HG02571 (cell line): ENCODE measurements at regions not wholly inside any gene's neighbourhood (a gene's known extent, or its start where the extent isn't known, plus 50 kb on each side); places are given as distances from the start of the nearest gene placed in this dataset.
"Not testable (repeated sequence)": the region's sequence is repeated elsewhere in the genome, so short reads cannot be mapped to it uniquely, and the experiment has no call there.

Source experiments
- ATAC-seq: cut with Tn5 transposase; IDR thresholded peaks from one replicate; pipeline ENCODE4 v1.9.1; 2021; ENCODE audit warnings: mild to moderate bottlenecking, moderate library complexity; ENCODE audit not compliant: unreplicated experiment

- no peak for ATAC-seq
Observed at GRCh38 chr10:53543410-53543809, 770.8 kb upstream of the MBL2 start.

- no peak for ATAC-seq
Observed at GRCh38 chr10:53537508-53537907, 764.9 kb upstream of the MBL2 start.

- ATAC-seq, result no peak
Observed at GRCh38 chr10:53536322-53536721, 763.7 kb upstream of the MBL2 start.

- ATAC-seq, result no peak
Observed at GRCh38 chr10:53534428-53534827, 761.8 kb upstream of the MBL2 start.

- ATAC-seq, result no peak
Observed at GRCh38 chr10:53528974-53529373, 756.4 kb upstream of the MBL2 start.

GRCh38 chr10:53521046-53521445, 748.5 kb upstream of the MBL2 start:
- ATAC-seq, result no peak

GRCh38 chr10:53508197-53508596, 735.6 kb upstream of the MBL2 start:
- no peak for ATAC-seq

GRCh38 chr10:53504492-53504891, 731.9 kb upstream of the MBL2 start:
- not testable (repeated sequence) for ATAC-seq

GRCh38 chr10:53491774-53492173, 719.2 kb upstream of the MBL2 start:
- no peak for ATAC-seq

GRCh38 chr10:53490553-53490952, 718.0 kb upstream of the MBL2 start:
- ATAC-seq, result no peak

- ATAC-seq, result no peak
Observed at GRCh38 chr10:53489335-53490182, 717.0 kb upstream of the MBL2 start.

GRCh38 chr10:53487019-53487983, 714.7 kb upstream of the MBL2 start:
- no peak for ATAC-seq

- ATAC-seq, result not testable (repeated sequence)
Observed at GRCh38 chr10:53485422-53485821, 712.8 kb upstream of the MBL2 start.

GRCh38 chr10:53479365-53479764, 706.8 kb upstream of the MBL2 start:
- ATAC-seq, result no peak

GRCh38 chr10:53477313-53477675, 704.7 kb upstream of the MBL2 start:
- no peak for ATAC-seq

- no peak for ATAC-seq
Observed at GRCh38 chr10:53476650-53477312, 704.2 kb upstream of the MBL2 start.

GRCh38 chr10:53469383-53469782, 696.8 kb upstream of the MBL2 start:
- ATAC-seq, result no peak

- ATAC-seq, result no peak
Observed at GRCh38 chr10:53463539-53463938, 691.0 kb upstream of the MBL2 start.

GRCh38 chr10:53458007-53458406, 685.4 kb upstream of the MBL2 start:
- ATAC-seq, result no peak

- no peak for ATAC-seq
Observed at GRCh38 chr10:53453196-53453595, 680.6 kb upstream of the MBL2 start.

GRCh38 chr10:53447576-53447975, 675.0 kb upstream of the MBL2 start:
- ATAC-seq, result no peak
